GM12878 (cell line): ENCODE measurements at regions not wholly inside any gene's neighbourhood (a gene's known extent, or its start where the extent isn't known, plus 50 kb on each side); places are given as distances from the start of the nearest gene placed in this dataset.

Experiments used
- ATAC-seq: fragments of 200-7000 bp; cut with Tn5 transposase; 3 replicates; pipeline ENCODE4 v1.9.1; 2020; ENCODE audit warnings: mild to moderate bottlenecking, moderate library complexity
- BruUV-seq: library from RNA; stranded (reverse); fragments of 400-500 nt; replicated peaks from 2 replicates; lab custom pipeline; 2021; lab: Mats Ljungman, UMichigan
- CTCF ChIA-PET: fragments of 300-600 bp; sonication (Branson Sonifier 250); formaldehyde crosslinking; extraction: SDS; loops from one replicate; lab custom pipeline; 2021; ENCODE audit warnings: inconsistent platforms; lab: Yijun Ruan, JAX
- POLR2A ChIA-PET: fragments of 350-600 bp; formaldehyde crosslinking; extraction: SDS; loops from one replicate; lab custom pipeline; 2021; ENCODE audit warnings: inconsistent platforms; lab: Charles Lee
- RAD21 ChIA-PET: fragments of 300-600 bp; sonication (Branson Sonifier 250); formaldehyde crosslinking; loops from one replicate; lab custom pipeline; 2023; ENCODE audit warnings: antibody characterized with exemption; ENCODE audit not compliant: unreplicated experiment; lab: Charles Lee
- SMC1A ChIA-PET: fragments of 300-600 bp; sonication (Branson Sonifier 250); formaldehyde crosslinking; loops from one replicate; lab custom pipeline; 2023; ENCODE audit not compliant: unreplicated experiment, uncharacterized antibody; lab: Charles Lee
- DNase-seq: peaks from one replicate; pipeline ENCODE4 v3.0.0-alpha.2; 2011; ENCODE audit warnings: low read depth, low spot score
- FAIRE-seq: peaks from 3 replicates; lab custom pipeline; 2011; peaks lifted over from hg19 to GRCh38; lab: Jason Lieb, UNC
- H2AFZ ChIP-seq: 2 replicates; pipeline ENCODE4 v1.6.0; 2011; ENCODE audit warnings: low read depth, low read length, control low read depth; ENCODE audit not compliant: control insufficient read depth
- H3K27ac ChIP-seq: 2 replicates; pipeline ENCODE4 v1.5.1; 2011; ENCODE audit warnings: control low read depth; ENCODE audit not compliant: control insufficient read depth, insufficient read depth
- H3K27me3 ChIP-seq, 2 experiments: replicated peaks in 1 of 2; 2 replicates each; pipeline versions ENCODE4 v1.6.0 to v1.6.1; 2011; ENCODE audit warnings: low read length in 1 of 2; ENCODE audit not compliant: control insufficient read depth in 2 of 2, insufficient read depth in 2 of 2
- H3K36me3 ChIP-seq, 2 experiments: 2 replicates each; pipeline ENCODE4 v1.5.1; 2011; ENCODE audit warnings: low read length in 1 of 2; ENCODE audit not compliant: control insufficient read depth in 2 of 2, insufficient read depth in 2 of 2
- H3K4me1 ChIP-seq: 2 replicates; pipeline ENCODE4 v1.6.1; 2011; ENCODE audit warnings: mild to moderate bottlenecking, low read length, moderate library complexity, mixed read lengths; ENCODE audit not compliant: control insufficient read depth, insufficient read depth
- H3K4me2 ChIP-seq: 2 replicates; pipeline ENCODE4 v1.6.0; 2011; ENCODE audit warnings: control low read depth; ENCODE audit not compliant: control insufficient read depth, insufficient read depth
- H3K4me3 ChIP-seq: fragments of 200-600 bp; sonication (generic); 2 replicates; pipeline ENCODE4 v1.5.1; 2016
- H3K79me2 ChIP-seq: 2 replicates; pipeline ENCODE4 v1.6.0; 2011; ENCODE audit warnings: low read length; ENCODE audit not compliant: control insufficient read depth, insufficient read depth
- H3K9ac ChIP-seq: 2 replicates; pipeline ENCODE4 v1.8.0; 2011; ENCODE audit warnings: low read length, control low read depth, mixed read lengths; ENCODE audit not compliant: control insufficient read depth, insufficient read depth
- H3K9me3 ChIP-seq: replicated peaks from 3 replicates; pipeline ENCODE4 v1.5.1; 2011; ENCODE audit warnings: mild to moderate bottlenecking, low read length; ENCODE audit not compliant: control insufficient read depth, insufficient read depth
- H4K20me1 ChIP-seq: 2 replicates; pipeline ENCODE4 v1.6.0; 2011; ENCODE audit not compliant: control insufficient read depth, insufficient read depth
- ETV6 ChIP-seq, 2 experiments: fragments of 450-650 bp in 1 of 2; IDR thresholded peaks in 1 of 2; conservative IDR thresholded peaks in 1 of 2; 2 replicates each; pipeline ENCODE4 v1.6.1; 2014; ENCODE audit warnings: antibody characterized with exemption in 1 of 2, borderline replicate concordance in 1 of 2, low read depth in 1 of 2, mild to moderate bottlenecking in 1 of 2, moderate library complexity in 1 of 2
- FOS ChIP-seq: IDR thresholded peaks from 3 replicates; pipeline ENCODE4 v1.6.1; 2011; ENCODE audit warnings: borderline replicate concordance; ENCODE audit not compliant: insufficient read length; ENCODE audit errors: extremely low read depth
- IKZF2 ChIP-seq, 2 experiments: fragments of 450-650 bp; IDR thresholded peaks; 2 replicates each; pipeline ENCODE4 v1.6.1; 2017; ENCODE audit warnings: mild to moderate bottlenecking in 2 of 2, moderate library complexity in 2 of 2
- MEF2B ChIP-seq: fragments of 450-650 bp; IDR thresholded peaks from 2 replicates; pipeline ENCODE4 v1.6.1; 2018; ENCODE audit warnings: mild to moderate bottlenecking, moderate library complexity; ENCODE audit not compliant: partially characterized antibody, poor library complexity, severe bottlenecking
- MYC ChIP-seq: IDR thresholded peaks from 2 replicates; pipeline ENCODE4 v1.6.1; 2011; ENCODE audit warnings: mild to moderate bottlenecking, low read length, moderate library complexity, inconsistent platforms; ENCODE audit not compliant: insufficient read depth, insufficient replicate concordance, insufficient read length, severe bottlenecking
- PAX8 ChIP-seq: fragments of 450-650 bp; IDR thresholded peaks from 2 replicates; pipeline ENCODE4 v1.6.1; 2017; ENCODE audit warnings: mild to moderate bottlenecking, moderate library complexity
- RFX5 ChIP-seq: IDR thresholded peaks from 2 replicates; pipeline ENCODE4 v1.6.1; 2011; ENCODE audit warnings: low read depth, low read length, improper control_type of control experiment
- SIN3A ChIP-seq: IDR thresholded peaks from 2 replicates; pipeline ENCODE4 v1.6.1; 2012; ENCODE audit warnings: low read depth, low read length, improper control_type of control experiment
- SMARCA5 ChIP-seq: fragments of 450-650 bp; IDR thresholded peaks from 2 replicates; pipeline ENCODE4 v1.6.1; 2017; ENCODE audit warnings: mild to moderate bottlenecking
- SP1 ChIP-seq: IDR thresholded peaks from one replicate; pipeline ENCODE4 v1.6.1; 2011; ENCODE audit warnings: low read depth, low read length
- SUZ12 ChIP-seq: fragments of 200-600 bp; sonication (generic); IDR thresholded peaks from one replicate; pipeline ENCODE4 v1.6.1; 2018; ENCODE audit warnings: antibody characterized with exemption, mild to moderate bottlenecking; ENCODE audit not compliant: unreplicated experiment
- TBL1XR1 ChIP-seq: IDR thresholded peaks from 2 replicates; pipeline ENCODE4 v1.6.1; 2012; ENCODE audit warnings: low read depth, low read length, improper control_type of control experiment
- TCF12 ChIP-seq: IDR thresholded peaks from 2 replicates; pipeline ENCODE4 v1.6.1; 2011; ENCODE audit warnings: low read depth, mild to moderate bottlenecking, low read length
- YBX1 ChIP-seq: fragments of 450-650 bp; IDR thresholded peaks from 2 replicates; pipeline ENCODE4 v1.6.1; 2016; ENCODE audit warnings: antibody characterized with exemption
- ZNF24 ChIP-seq: fragments of 450-650 bp; IDR thresholded peaks from 2 replicates; pipeline ENCODE4 v1.6.1; 2017; ENCODE audit warnings: antibody characterized with exemption, mild to moderate bottlenecking
- WGBS: methylation state at CpG from one replicate; pipeline ENCODE4 v1.1.6; 2016; ENCODE audit warnings: low lambda C conversion rate; ENCODE audit not compliant: insufficient replicate concordance, insufficient coverage; ENCODE audit errors: missing lambda C conversion rate; 5-methylcytosine and 5-hydroxymethylcytosine counted together
- in situ Hi-C: fragments of 300-500 bp; cut with MboI; formaldehyde crosslinking; loops from 9 replicates; pipeline ENCODE4 v1.14.3; 2018; ENCODE audit warnings: mixed read lengths
- intact Hi-C: fragments of 100-400 bp; cut with micrococcal nuclease; formaldehyde crosslinking; loops from one replicate; pipeline ENCODE4 v1.14.2; 2022; ENCODE audit not compliant: unreplicated experiment
- TF ChIP-seq, protein P1 (sequence below): IDR thresholded peaks from 2 replicates; pipeline ENCODE4 v1.6.1; 2011; ENCODE audit warnings: borderline replicate concordance, low read depth, mild to moderate bottlenecking, moderate library complexity, mixed read lengths, low read length; ENCODE audit not compliant: insufficient read depth; ENCODE audit errors: extremely low read length

DNA sequence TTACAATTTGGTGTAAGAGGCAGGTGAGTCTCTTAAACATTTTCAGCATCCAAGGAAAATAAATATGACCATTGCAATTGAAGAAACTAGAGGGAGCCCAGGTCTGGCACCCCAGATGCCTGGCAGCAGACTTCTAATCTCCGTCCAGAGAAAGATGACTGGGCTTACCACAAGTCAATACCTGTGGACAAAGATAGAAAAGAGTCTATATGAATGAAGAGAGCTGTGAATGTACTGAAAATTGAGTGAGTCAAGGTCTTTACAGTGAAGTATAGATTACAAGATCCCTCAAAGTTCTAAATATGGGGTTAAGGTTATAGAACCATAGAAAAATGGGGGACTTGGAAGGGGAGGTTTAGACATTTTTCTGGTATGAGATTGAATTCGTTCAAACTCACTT, 827.4 kb upstream of the NR2F2 start:
- H3K27me3 ChIP-seq = no peaks in the 10 kb centered on the region
- no peaks in the 10 kb centered on the region for H3K36me3 ChIP-seq
- H3K4me3 ChIP-seq = no peak overlapping the region
- WGBS = 0% methylated on average over 2 of the region's 2 CpGs
- H4K20me1 ChIP-seq = no peaks in the 10 kb centered on the region
- in situ Hi-C loops = no loop called here
- H3K27ac ChIP-seq = no peak overlapping the region
- ATAC-seq (peak; percentile 75), DNase-seq (no peak), FAIRE-seq (no peak)
- TF ChIP-seq IKZF2 (IDR thresholded peaks at IDR 0.05) (no peak), TBL1XR1 (0 out of 2 replicates have a peak, but pooled peaks have one; percentile 2), ETV6 (conservative IDR thresholded peaks at IDR 0.05 in 1 of 2, IDR thresholded peaks at IDR 0.05 in 1 of 2; ENCODE audit: borderline replicate concordance in 1 of 2, low read depth in 1 of 2) (no peak), SMARCA5 (0 out of 2 replicates have a peak, but pooled peaks have one; percentile 8)
- ChIA-PET SMC1A (interaction anchor here (0.7 to 3.4 kb wide), 8 partner anchors 14 to 884 kb away, joined by 3 to 10 read pairs (median 4); no protein-coding TSS in a partner anchor), RAD21 (interaction anchor here (1.0 to 2.8 kb wide), 9 partner anchors 26 to 343 kb away, joined by 3 to 12 read pairs (median 4); no protein-coding TSS in a partner anchor), POLR2A (interaction anchor here (1.1 to 1.6 kb wide), 2 partner anchors 216 to 217 kb away, joined by 3 to 5 read pairs; no protein-coding TSS in a partner anchor), CTCF (interaction anchor here (0.6 kb wide), 1 partner anchor 29 kb away, joined by 4 read pairs; no protein-coding TSS in a partner anchor)
- BruUV-seq = no TSS peak
- no peaks in the 10 kb centered on the region for H3K79me2 ChIP-seq
- intact Hi-C loops = loop anchor here (1.0 to 10.0 kb wide), 2 partner anchors 201 to 842 kb away; no protein-coding TSS in a partner anchor
- no peaks in the 10 kb centered on the region for H3K4me1 ChIP-seq
- H3K9ac ChIP-seq = no peak overlapping the region
- no peak overlapping the region for H3K4me2 ChIP-seq
- H3K9me3 ChIP-seq = no peaks in the 10 kb centered on the region
- no peak overlapping the region for H2AFZ ChIP-seq

DNA sequence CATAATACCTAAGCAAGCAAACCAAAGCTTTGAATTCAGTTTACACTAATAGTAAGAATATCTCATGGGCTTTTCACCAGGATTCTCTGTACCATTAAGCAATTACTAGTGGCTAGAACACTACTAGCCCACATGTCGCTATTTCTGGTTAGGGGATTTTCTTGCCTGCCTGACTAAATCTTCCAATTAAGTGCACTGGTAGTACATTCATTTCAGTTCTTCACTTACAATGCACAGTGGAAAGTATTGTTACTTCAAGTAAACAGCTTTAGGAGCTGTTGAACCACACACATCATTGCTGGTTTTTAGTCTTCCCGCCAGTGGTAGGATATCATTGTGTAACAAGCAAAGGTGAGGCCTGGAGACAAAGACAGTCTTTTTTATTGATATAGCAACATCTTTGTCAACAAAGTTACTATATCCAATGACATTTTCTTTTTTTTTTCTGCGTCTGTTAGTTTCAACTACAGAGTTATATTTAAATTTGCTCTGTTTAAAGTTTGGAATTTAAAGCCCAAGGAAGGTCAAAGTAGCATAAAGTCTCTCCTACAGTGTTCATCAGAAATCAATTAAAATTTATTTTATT, 826.8 kb upstream of the NR2F2 start:
- H4K20me1 ChIP-seq = no peaks in the 10 kb centered on the region
- ChIA-PET RAD21 (interaction anchor here (0.6 to 2.8 kb wide), 10 partner anchors 17 to 244 kb away, joined by 3 to 12 read pairs (median 4); no protein-coding TSS in a partner anchor), POLR2A (interaction anchor here (1.6 kb wide), 1 partner anchor 218 kb away, joined by 5 read pairs; no protein-coding TSS in a partner anchor), CTCF (interaction anchor here (0.6 to 1.5 kb wide), 4 partner anchors 14 to 862 kb away, joined by 3 to 4 read pairs (median 3); no protein-coding TSS in a partner anchor), SMC1A (interaction anchor here (0.7 to 3.4 kb wide), 13 partner anchors 15 to 884 kb away, joined by 3 to 10 read pairs (median 4); no protein-coding TSS in a partner anchor)
- intact Hi-C loops = loop anchor here (1.0 to 10.0 kb wide), 3 partner anchors 17 to 841 kb away; no protein-coding TSS in a partner anchor
- H3K9ac ChIP-seq = no peak overlapping the region
- no peak overlapping the region for H3K27ac ChIP-seq
- WGBS = 2% methylated on average over 3 of the region's 3 CpGs
- FAIRE-seq = peak; percentile 69
- H3K79me2 ChIP-seq = no peaks in the 10 kb centered on the region
- no peaks in the 10 kb centered on the region for H3K36me3 ChIP-seq
- in situ Hi-C loops = no loop called here
- no peaks in the 10 kb centered on the region for H3K4me1 ChIP-seq
- H3K4me2 ChIP-seq = no peak overlapping the region
- peak; percentile 69 for DNase-seq
- peak; percentile 95 for ATAC-seq
- no peak overlapping the region for H2AFZ ChIP-seq
- H3K4me3 ChIP-seq = no peak overlapping the region
- H3K27me3 ChIP-seq = no peaks in the 10 kb centered on the region
- H3K9me3 ChIP-seq = no peaks in the 10 kb centered on the region
- no TSS peak for BruUV-seq
- TF ChIP-seq, protein P1, sequence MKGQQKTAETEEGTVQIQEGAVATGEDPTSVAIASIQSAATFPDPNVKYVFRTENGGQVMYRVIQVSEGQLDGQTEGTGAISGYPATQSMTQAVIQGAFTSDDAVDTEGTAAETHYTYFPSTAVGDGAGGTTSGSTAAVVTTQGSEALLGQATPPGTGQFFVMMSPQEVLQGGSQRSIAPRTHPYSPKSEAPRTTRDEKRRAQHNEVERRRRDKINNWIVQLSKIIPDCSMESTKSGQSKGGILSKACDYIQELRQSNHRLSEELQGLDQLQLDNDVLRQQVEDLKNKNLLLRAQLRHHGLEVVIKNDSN = no peak
- no peak for TF ChIP-seq SIN3A
- TF ChIP-seq PAX8 = no peak
- no peak for TF ChIP-seq MYC
- peak; percentile 95 for TF ChIP-seq IKZF2 (IDR thresholded peaks at IDR 0.05)
- no peak for TF ChIP-seq TCF12
- TF ChIP-seq SUZ12 = no peak
- TF ChIP-seq RFX5 = 0 out of 2 replicates have a peak, but pooled peaks have one; percentile 49
- no peak for TF ChIP-seq YBX1
- peak; percentile 98 for TF ChIP-seq ZNF24
- no peak for TF ChIP-seq SMARCA5
- peak; percentile 97 for TF ChIP-seq MEF2B
- no peak for TF ChIP-seq SP1
- no peak for TF ChIP-seq FOS
